AG04450 (cell line): ENCODE measurements at regions not wholly inside any gene's neighbourhood (a gene's known extent, or its start where the extent isn't known, plus 50 kb on each side); places are given as distances from the start of the nearest gene placed in this dataset.

ENCODE experiments used
- CTCF ChIA-PET: fragments of 300-600, 350-600 bp; formaldehyde crosslinking; extraction: SDS; loops from one replicate; lab custom pipeline; 2022; ENCODE audit warnings: antibody characterized with exemption, inconsistent platforms; lab: Charles Lee
- POLR2A ChIA-PET: fragments of 350-600 bp; formaldehyde crosslinking; extraction: SDS; loops from one replicate; lab custom pipeline; 2021; ENCODE audit warnings: antibody characterized with exemption, inconsistent platforms; lab: Yijun Ruan, JAX
- DNase-seq: peaks from one replicate; pipeline ENCODE4 v3.0.0-alpha.2; 2011; ENCODE audit warnings: low read depth, low spot score
- H3K27ac ChIP-seq: one replicate; pipeline ENCODE4 v1.5.1; 2012; ENCODE audit warnings: low read depth, low read length, control low read depth
- H3K27me3 ChIP-seq: one replicate; pipeline ENCODE4 v1.6.0; 2012; ENCODE audit warnings: low read length; ENCODE audit not compliant: control insufficient read depth, insufficient read depth
- H3K4me3 ChIP-seq: 2 replicates; pipeline ENCODE4 v1.5.1; 2011; ENCODE audit warnings: mild to moderate bottlenecking, low read depth, low read length, control low read depth
- H3K9me3 ChIP-seq: 2 replicates; pipeline ENCODE4 v1.5.1; 2012; ENCODE audit warnings: low read length; ENCODE audit not compliant: control insufficient read depth, insufficient read depth
- CTCF ChIP-seq: IDR thresholded peaks from 2 replicates; pipeline ENCODE4 v1.5.1; 2011; ENCODE audit warnings: low read depth, low read length, control low read depth, inconsistent platforms

GRCh38 chr3:71885006-71885405 lies 100.1 kb upstream of the PROK2 start:
- Histone ChIP-seq H3K27ac (no peak overlapping the region), H3K9me3 (no peaks in the 10 kb centered on the region), H3K4me3 (no peak overlapping the region), H3K27me3 (peaks cover 1% of the 10 kb centered on the region)
- DNase-seq = no peak
- CTCF ChIA-PET = interaction anchor here (1.1 kb wide), 1 partner anchor 10 kb away, joined by 3 read pairs; no protein-coding TSS in a partner anchor
- POLR2A ChIA-PET = no interaction called here
- TF ChIP-seq CTCF = no peak

- CTCF ChIA-PET = interaction anchor here (0.6 to 2.3 kb wide), 3 partner anchors 8 to 964 kb away, joined by 3 to 11 read pairs (median 4); no protein-coding TSS in a partner anchor
- no peak for TF ChIP-seq CTCF
- POLR2A ChIA-PET = no interaction called here
Measured at GRCh38 chr3:71881732-71882131, 96.8 kb upstream of the PROK2 start.

GRCh38 chr3:71881041-71881440 lies 96.1 kb upstream of the PROK2 start:
- H3K27me3 ChIP-seq = peaks cover 6% of the 10 kb centered on the region
- H3K27ac ChIP-seq = no peak overlapping the region
- ChIA-PET POLR2A (no interaction called here), CTCF (interaction anchor here (0.5 to 2.3 kb wide), 2 partner anchors 412 to 941 kb away, joined by 3 to 11 read pairs; no protein-coding TSS in a partner anchor)
- DNase-seq = no peak
- TF ChIP-seq CTCF = no peak
- no peak overlapping the region for H3K4me3 ChIP-seq
- no peaks in the 10 kb centered on the region for H3K9me3 ChIP-seq

More at GRCh38 chr3:71881732-71882131, 96.8 kb upstream of the PROK2 start:
- Histone ChIP-seq H3K27me3 (peaks cover 6% of the 10 kb centered on the region), H3K9me3 (no peaks in the 10 kb centered on the region), H3K4me3 (no peak overlapping the region), H3K27ac (no peak overlapping the region)
- no peak for DNase-seq

GRCh38 chr3:71879089-71879488 lies 94.1 kb upstream of the PROK2 start:
- POLR2A ChIA-PET = no interaction called here
- CTCF ChIA-PET = interaction anchor here (1.3 kb wide), 1 partner anchor 943 kb away, joined by 7 read pairs; no protein-coding TSS in a partner anchor
- no peak overlapping the region for H3K27ac ChIP-seq
- DNase-seq = no peak
- no peak overlapping the region for H3K4me3 ChIP-seq
- no peak for TF ChIP-seq CTCF
- H3K9me3 ChIP-seq = no peaks in the 10 kb centered on the region
- peaks cover 6% of the 10 kb centered on the region for H3K27me3 ChIP-seq

GRCh38 chr3:71876135-71877105 lies 91.5 kb upstream of the PROK2 start:
- Histone ChIP-seq H3K4me3 (no peak overlapping the region), H3K9me3 (no peaks in the 10 kb centered on the region), H3K27me3 (peaks cover 10% of the 10 kb centered on the region), H3K27ac (no peak overlapping the region)
- ChIA-PET CTCF (interaction anchor here (0.6 to 8.5 kb wide), 36 partner anchors 8 to 1252 kb away, joined by 3 to 208 read pairs (median 4); no protein-coding TSS in a partner anchor), POLR2A (no interaction called here)
- DNase-seq = no peak
- no peak for TF ChIP-seq CTCF
